Right atrium auricular region (tissue), 2 donors: ENCODE measurements at regions not wholly inside any gene's neighbourhood (a gene's known extent, or its start where the extent isn't known, plus 50 kb on each side); places are given as distances from the start of the nearest gene placed in this dataset.
"Not testable (repeated sequence)": the region's sequence is repeated elsewhere in the genome, so short reads cannot be mapped to it uniquely, and the experiment has no call there.

ENCODE experiments used
- DNase-seq: peaks from one replicate; pipeline ENCODE4 v3.0.0-alpha.2; 2019; ENCODE audit warnings: low spot score
- H3K27ac ChIP-seq, 2 donors: fragments of 200-600 bp; sonication (generic); 1 replicate in 1 of 2; 2 replicates in 1 of 2; pipeline ENCODE4 v1.5.1; 2016 to 2019
- H3K27me3 ChIP-seq, 2 donors: fragments of 200-600 bp; sonication (generic); one replicate each; pipeline versions ENCODE4 v1.5.1 to v1.6.0; 2017 to 2019
- H3K36me3 ChIP-seq: fragments of 200-600 bp; sonication (generic); one replicate; pipeline ENCODE4 v1.5.1; 2016
- H3K4me1 ChIP-seq, 2 donors: fragments of 200-600 bp; sonication (generic); one replicate each; pipeline versions ENCODE4 v1.5.1 to v1.6.0; 2017 to 2019
- H3K4me3 ChIP-seq, 2 donors: fragments of 200-600 bp; sonication (generic); 1 replicate in 1 of 2; 2 replicates in 1 of 2; pipeline ENCODE4 v1.5.1; 2017 to 2019; ENCODE audit warnings: mild to moderate bottlenecking in 1 of 2, moderate library complexity in 1 of 2
- H3K9me3 ChIP-seq, 2 donors: fragments of 200-600 bp; sonication (generic); one replicate each; pipeline ENCODE4 v1.5.1; 2019
- TF ChIP-seq, protein P1 (sequence below), 2 donors: fragments of 200-600 bp; sonication (generic); IDR thresholded peaks; one replicate each; pipeline ENCODE4 v1.5.1; 2019; ENCODE audit warnings: antibody characterized with exemption in 2 of 2

DNA sequence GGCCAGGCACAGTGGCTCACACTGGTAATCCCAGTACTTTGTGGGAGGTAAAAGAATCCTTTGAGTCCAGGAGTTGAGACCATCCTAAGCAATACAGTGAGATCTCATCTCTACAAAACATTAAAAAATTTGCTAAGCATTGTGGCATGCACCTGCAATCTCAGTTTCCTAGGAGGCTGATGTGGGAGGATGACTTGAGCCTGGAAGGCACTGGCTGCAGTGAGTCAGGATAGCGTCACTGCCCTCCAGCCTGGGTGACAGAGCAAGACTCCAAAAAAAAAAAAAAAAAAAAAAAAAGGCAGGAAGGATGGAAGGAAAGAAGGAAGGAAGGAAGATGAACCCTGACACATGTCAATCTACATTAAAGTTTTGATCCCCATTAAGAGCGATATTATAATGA is 1452.2 kb upstream of the ACO1 start:
- no peaks in the 10 kb centered on the region for H3K4me1 ChIP-seq
- H3K9me3 ChIP-seq = no peaks in the 10 kb centered on the region
- TF ChIP-seq, protein P1, sequence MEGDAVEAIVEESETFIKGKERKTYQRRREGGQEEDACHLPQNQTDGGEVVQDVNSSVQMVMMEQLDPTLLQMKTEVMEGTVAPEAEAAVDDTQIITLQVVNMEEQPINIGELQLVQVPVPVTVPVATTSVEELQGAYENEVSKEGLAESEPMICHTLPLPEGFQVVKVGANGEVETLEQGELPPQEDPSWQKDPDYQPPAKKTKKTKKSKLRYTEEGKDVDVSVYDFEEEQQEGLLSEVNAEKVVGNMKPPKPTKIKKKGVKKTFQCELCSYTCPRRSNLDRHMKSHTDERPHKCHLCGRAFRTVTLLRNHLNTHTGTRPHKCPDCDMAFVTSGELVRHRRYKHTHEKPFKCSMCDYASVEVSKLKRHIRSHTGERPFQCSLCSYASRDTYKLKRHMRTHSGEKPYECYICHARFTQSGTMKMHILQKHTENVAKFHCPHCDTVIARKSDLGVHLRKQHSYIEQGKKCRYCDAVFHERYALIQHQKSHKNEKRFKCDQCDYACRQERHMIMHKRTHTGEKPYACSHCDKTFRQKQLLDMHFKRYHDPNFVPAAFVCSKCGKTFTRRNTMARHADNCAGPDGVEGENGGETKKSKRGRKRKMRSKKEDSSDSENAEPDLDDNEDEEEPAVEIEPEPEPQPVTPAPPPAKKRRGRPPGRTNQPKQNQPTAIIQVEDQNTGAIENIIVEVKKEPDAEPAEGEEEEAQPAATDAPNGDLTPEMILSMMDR (IDR thresholded peaks at IDR 0.05) = no peak
- no peak for DNase-seq
- no peak overlapping the region for H3K4me3 ChIP-seq
- no peak overlapping the region for H3K27ac ChIP-seq
- no peaks in the 10 kb centered on the region for H3K27me3 ChIP-seq
- H3K36me3 ChIP-seq = no peaks in the 10 kb centered on the region

DNA sequence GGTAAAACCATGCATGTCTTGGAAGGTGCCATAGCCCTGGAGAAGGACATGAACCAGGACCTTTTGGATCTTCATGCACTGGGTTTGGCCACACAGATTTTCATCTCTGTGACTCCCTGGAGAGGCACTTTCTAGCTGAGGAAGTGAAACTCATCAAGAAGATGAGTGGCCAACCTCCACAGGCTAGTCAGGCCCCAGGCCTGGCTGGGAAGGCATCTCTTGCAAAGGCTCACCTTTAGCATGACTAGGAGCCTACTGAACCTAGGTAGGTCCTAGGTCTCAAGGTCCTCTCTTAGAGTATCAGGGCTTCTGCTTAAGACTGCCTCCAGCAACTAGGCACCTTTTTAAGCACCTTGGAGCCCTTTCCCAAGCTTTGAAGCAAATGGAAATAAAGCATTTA is 1448.7 kb upstream of the ACO1 start:
- H3K27ac ChIP-seq = no peak overlapping the region
- no peak overlapping the region for H3K4me3 ChIP-seq
- no peak for DNase-seq
- H3K9me3 ChIP-seq = no peaks in the 10 kb centered on the region
- H3K36me3 ChIP-seq = no peaks in the 10 kb centered on the region
- no peaks in the 10 kb centered on the region for H3K27me3 ChIP-seq
- TF ChIP-seq, protein P1 (IDR thresholded peaks at IDR 0.05) = no peak
- H3K4me1 ChIP-seq = no peaks in the 10 kb centered on the region

DNA sequence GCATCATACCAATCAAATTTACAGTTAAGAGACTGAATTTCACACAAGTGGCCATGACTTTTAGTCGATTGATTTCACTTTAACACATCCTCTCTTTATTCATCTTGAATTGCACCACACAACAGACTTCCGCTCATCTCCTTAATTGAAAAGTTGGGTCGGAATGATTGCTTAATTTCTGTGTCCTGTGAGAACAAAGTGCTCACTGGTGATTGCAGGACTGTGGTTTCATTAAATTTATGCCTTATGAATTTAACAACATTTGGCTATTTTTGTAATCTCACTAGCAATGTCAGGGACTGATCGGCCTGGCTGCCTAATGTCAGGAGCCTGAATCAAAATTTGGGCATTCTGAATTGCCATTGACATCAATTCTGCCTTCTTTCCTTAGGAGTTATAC is 1447.3 kb upstream of the ACO1 start:
- no peak for DNase-seq
- TF ChIP-seq, protein P1 (IDR thresholded peaks at IDR 0.05) = no peak
- Histone ChIP-seq H3K36me3 (no peaks in the 10 kb centered on the region), H3K9me3 (no peaks in the 10 kb centered on the region), H3K4me3 (no peak overlapping the region), H3K27ac (no peak overlapping the region), H3K27me3 (no peaks in the 10 kb centered on the region), H3K4me1 (no peaks in the 10 kb centered on the region)

DNA sequence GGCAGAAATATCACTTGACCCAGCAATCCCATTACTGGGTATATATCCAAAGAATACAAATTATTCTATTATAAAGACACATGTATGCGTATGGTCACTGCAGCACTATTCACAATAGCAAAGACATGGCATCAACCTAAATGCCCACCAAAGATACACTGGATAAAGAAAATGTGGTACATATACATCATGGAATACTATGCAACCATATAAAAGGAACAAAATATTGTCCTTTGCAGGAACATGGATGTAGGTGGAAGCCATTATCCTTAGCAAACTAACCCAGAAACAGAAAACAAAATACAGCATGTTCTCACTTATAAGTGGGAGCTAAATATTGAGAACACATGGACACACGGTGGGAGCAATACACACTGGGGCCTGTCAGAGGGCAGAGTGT is 1441.6 kb upstream of the ACO1 start:
- not testable (repeated sequence) for DNase-seq, H3K9me3 ChIP-seq, H3K4me1 ChIP-seq, H3K36me3 ChIP-seq, H3K27ac ChIP-seq, H3K4me3 ChIP-seq, H3K27me3 ChIP-seq

DNA sequence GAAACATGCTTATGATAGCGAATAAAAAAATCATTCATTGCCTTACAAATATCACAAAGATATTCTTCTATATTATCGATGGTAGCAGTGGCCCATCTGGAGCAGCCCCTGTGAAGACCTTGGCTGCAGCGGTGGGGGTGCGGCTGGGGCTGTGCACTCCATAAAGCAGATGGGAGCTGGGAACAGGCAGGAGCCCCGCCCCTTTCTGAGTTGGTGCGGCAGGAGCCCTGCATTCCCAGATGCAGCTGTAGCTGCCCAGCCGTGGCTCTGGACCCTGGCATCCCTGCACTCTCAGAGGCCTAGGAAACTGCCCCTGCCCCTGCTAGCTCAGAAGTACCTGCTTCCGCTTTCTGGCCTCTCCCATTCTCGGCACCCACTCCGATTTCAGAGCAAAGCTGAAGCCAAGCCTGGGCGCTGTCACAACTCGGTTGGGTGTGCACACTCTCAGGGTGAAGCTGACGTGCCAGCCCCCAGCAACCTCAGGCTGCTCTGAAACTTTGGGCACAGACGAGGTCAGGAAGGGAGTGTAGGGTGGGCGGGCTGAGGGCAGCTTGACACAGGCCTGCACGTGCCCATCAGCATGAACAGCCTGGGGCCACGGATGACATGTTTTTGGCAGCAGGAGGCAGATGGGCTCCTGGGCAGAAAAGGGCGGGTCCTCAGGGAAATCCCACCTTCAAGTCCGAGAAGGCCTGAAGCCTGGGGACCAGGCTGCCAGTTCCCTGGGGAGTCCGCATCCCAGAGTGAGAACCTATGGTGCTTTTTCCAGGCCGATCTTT is 1440.8 kb upstream of the ACO1 start:
- Histone ChIP-seq H3K9me3 (peaks cover 0 to 9% of the 10 kb centered on the region in 2 donors), H3K27me3 (no peaks in the 10 kb centered on the region), H3K27ac (no peak overlapping the region), H3K4me1 (no peaks in the 10 kb centered on the region), H3K4me3 (no peak overlapping the region), H3K36me3 (no peaks in the 10 kb centered on the region)
- no peak for DNase-seq
- TF ChIP-seq, protein P1 (IDR thresholded peaks at IDR 0.05) = no peak

DNA sequence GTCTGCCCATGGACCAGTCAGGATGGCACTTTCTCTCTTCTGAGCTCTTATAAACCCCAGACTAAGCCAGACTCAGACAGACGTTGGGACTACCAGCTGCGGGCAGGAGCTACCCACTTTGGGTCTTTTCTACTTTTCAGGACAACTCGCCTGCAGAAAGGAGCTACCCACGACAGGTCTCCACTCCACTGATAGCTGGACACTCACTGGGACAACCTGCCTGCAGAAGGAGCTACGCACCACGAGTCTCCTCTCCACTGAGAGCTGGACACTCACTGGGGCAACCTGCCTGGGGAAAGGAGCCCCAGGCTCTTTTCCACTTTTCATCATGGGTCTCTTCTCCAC is 1440.2 kb upstream of the ACO1 start:
- H3K9me3 ChIP-seq = peaks cover 0 to 9% of the 10 kb centered on the region in 2 donors
- no peak for DNase-seq
- H3K27me3 ChIP-seq = no peaks in the 10 kb centered on the region
- no peaks in the 10 kb centered on the region for H3K4me1 ChIP-seq
- TF ChIP-seq, protein P1 (IDR thresholded peaks at IDR 0.05) = no peak
- no peak overlapping the region for H3K4me3 ChIP-seq
- no peaks in the 10 kb centered on the region for H3K36me3 ChIP-seq
- no peak overlapping the region for H3K27ac ChIP-seq
